ENCODE measurements at regions not wholly inside any gene's neighbourhood (a gene's known extent, or its start where the extent isn't known, plus 50 kb on each side); places are given as distances from the start of the nearest gene placed in this dataset.

DNA sequence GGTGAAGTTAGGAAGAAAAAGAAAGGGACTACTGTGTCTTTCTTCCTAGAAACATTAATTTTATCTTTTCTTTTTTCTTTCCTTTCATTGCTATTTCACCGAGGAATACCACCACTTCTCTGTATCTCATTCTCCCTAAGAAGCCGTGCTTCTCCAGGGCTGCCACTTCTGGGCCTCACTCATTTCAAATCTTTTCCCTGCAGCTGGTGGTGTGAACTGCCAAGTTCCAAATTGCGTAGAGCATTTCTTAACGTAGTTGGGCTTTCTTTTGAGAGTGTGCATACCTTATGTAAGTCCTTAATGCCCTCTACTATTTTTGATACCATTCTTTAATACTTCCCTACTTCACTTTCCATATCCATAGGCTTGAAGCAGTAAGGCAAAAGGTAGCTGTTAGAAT is 66.7 kb upstream of the CYP1B1 start:
- Histone ChIP-seq H2BK15ac (ENCODE audit: low read length) (no peak overlapping the region), H3K9ac (ENCODE audit: low read depth, low read length, poor library complexity) (no peak overlapping the region), H3K36me3 (replicated peaks in 1 of 2; ENCODE audit: control insufficient read depth in 2 of 2, insufficient read depth in 2 of 2, low read length in 2 of 2) (no peaks in the 10 kb centered on the region), H3K18ac (ENCODE audit: low read length) (no peak overlapping the region), H2BK120ac (ENCODE audit: low read depth, low read length) (no peak overlapping the region), H3K79me1 (ENCODE audit: low read depth, low read length) (no peaks in the 10 kb centered on the region), H3K4me3 (ENCODE audit: low read length in 2 of 2) (no peak overlapping the region), H3K23ac (ENCODE audit: low read depth, low read length, poor library complexity) (no peak overlapping the region), H3K9me3 (replicated peaks in 1 of 2; ENCODE audit: control insufficient read depth in 2 of 2, insufficient read depth in 1 of 2, low read depth in 1 of 2, low read length in 2 of 2) (peaks cover 7 to 9% of the 10 kb centered on the region in 2 donors), H3K27me3 (ENCODE audit: control insufficient read depth in 3 of 3, insufficient read depth in 3 of 3, low read depth in 1 of 3, low read length in 3 of 3) (no peaks in the 10 kb centered on the region), H2BK5ac (ENCODE audit: low read length) (no peak overlapping the region), H3K4me2 (ENCODE audit: insufficient read depth, low read length, poor library complexity, severe bottlenecking) (no peak overlapping the region), H2BK12ac (ENCODE audit: low read length) (no peak overlapping the region), H3K4me1 (ENCODE audit: control insufficient read depth in 2 of 2, insufficient read depth in 1 of 2, low read depth in 1 of 2, low read length in 2 of 2) (peaks cover 0 to 2% of the 10 kb centered on the region in 2 donors), H4K91ac (ENCODE audit: low read depth, low read length, poor library complexity) (no peak overlapping the region), H2AFZ (ENCODE audit: low read length) (no peak overlapping the region), H3K4ac (ENCODE audit: low read length) (no peak overlapping the region), H4K8ac (ENCODE audit: low read depth, low read length) (no peak overlapping the region), H2AK5ac (ENCODE audit: low read depth, low read length) (no peak overlapping the region), H3K14ac (ENCODE audit: low read length) (no peak overlapping the region), H3K27ac (replicated peaks; ENCODE audit: low read length) (no peak overlapping the region)
- no CpG with 5 or more reads among the region's 4 CpGs for WGBS, 2 donors (ENCODE audit: extremely low coverage in 2 of 2, insufficient read length in 2 of 2, insufficient replicate concordance in 1 of 2)
- no peak for DNase-seq (ENCODE audit: low spot score)

DNA sequence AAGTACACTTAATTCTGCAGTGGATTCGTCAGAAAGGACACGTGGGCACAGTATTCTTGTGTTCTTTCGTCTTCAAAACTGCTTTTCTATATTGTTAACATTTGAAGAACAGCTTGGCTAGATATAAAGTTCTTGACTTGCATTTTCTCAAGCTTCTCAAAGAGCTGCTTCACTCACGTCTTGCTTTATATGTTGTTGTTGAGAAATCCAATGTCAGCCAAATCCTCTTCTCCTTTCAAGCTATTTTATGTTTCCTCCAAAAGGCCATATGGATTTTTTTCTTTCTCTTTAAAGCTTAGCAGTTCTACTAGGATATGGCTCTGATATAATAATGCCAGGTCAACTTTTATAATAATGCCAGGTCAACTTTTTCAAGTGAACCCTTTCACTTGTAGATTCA is 65.5 kb upstream of the CYP1B1 start:
- no peak overlapping the region for H2BK15ac ChIP-seq (ENCODE audit: low read length)
- H4K91ac ChIP-seq (ENCODE audit: low read depth, low read length, poor library complexity), result no peak overlapping the region
- no peaks in the 10 kb centered on the region for H3K27me3 ChIP-seq (ENCODE audit: control insufficient read depth in 3 of 3, insufficient read depth in 3 of 3, low read depth in 1 of 3, low read length in 3 of 3)
- H3K9me3 ChIP-seq (replicated peaks in 1 of 2; ENCODE audit: control insufficient read depth in 2 of 2, insufficient read depth in 1 of 2, low read depth in 1 of 2, low read length in 2 of 2), result peaks cover 7 to 9% of the 10 kb centered on the region in 2 donors
- no peaks in the 10 kb centered on the region for H3K79me1 ChIP-seq (ENCODE audit: low read depth, low read length)
- no peak overlapping the region for H3K18ac ChIP-seq (ENCODE audit: low read length)
- H3K4me1 ChIP-seq (ENCODE audit: control insufficient read depth in 2 of 2, insufficient read depth in 1 of 2, low read depth in 1 of 2, low read length in 2 of 2), result no peaks in the 10 kb centered on the region
- no peak overlapping the region for H3K14ac ChIP-seq (ENCODE audit: low read length)
- no peak overlapping the region for H3K23ac ChIP-seq (ENCODE audit: low read depth, low read length, poor library complexity)
- H3K9ac ChIP-seq (ENCODE audit: low read depth, low read length, poor library complexity), result no peak overlapping the region
- H3K4me3 ChIP-seq (ENCODE audit: low read length in 2 of 2), result no peak overlapping the region
- no CpG with 5 or more reads among the region's 4 CpGs for WGBS, 2 donors (ENCODE audit: extremely low coverage in 2 of 2, insufficient read length in 2 of 2, insufficient replicate concordance in 1 of 2)
- no peak overlapping the region for H2BK12ac ChIP-seq (ENCODE audit: low read length)
- no peak overlapping the region for H3K4me2 ChIP-seq (ENCODE audit: insufficient read depth, low read length, poor library complexity, severe bottlenecking)
- no peak overlapping the region for H3K4ac ChIP-seq (ENCODE audit: low read length)
- no peak for DNase-seq (ENCODE audit: low spot score)
- no peak overlapping the region for H2AK5ac ChIP-seq (ENCODE audit: low read depth, low read length)
- no peak overlapping the region for H3K27ac ChIP-seq (replicated peaks; ENCODE audit: low read length)
- no peak overlapping the region for H2BK5ac ChIP-seq (ENCODE audit: low read length)
- H2BK120ac ChIP-seq (ENCODE audit: low read depth, low read length), result no peak overlapping the region
- no peak overlapping the region for H4K8ac ChIP-seq (ENCODE audit: low read depth, low read length)
- no peaks in the 10 kb centered on the region for H3K36me3 ChIP-seq (replicated peaks in 1 of 2; ENCODE audit: control insufficient read depth in 2 of 2, insufficient read depth in 2 of 2, low read length in 2 of 2)
- no peak overlapping the region for H2AFZ ChIP-seq (ENCODE audit: low read length)

DNA sequence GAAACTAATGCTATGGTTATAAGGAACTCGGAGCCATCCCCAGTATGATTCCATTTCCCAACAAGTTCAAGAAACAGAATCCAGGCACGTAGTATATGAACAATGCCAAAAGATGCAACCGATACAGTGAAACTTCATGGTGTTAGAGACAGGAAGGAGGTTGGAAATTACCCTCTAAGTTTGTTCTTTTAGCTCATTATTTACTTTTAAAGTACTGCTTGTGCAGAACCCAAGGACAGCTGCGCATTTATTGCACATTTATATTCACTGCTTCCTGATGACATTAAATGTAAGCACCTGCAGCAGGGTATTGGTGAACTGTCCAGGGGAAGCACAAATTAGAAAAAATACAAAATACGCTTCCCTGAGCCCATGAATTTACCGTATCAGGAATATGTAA is 63.0 kb upstream of the CYP1B1 start:
- Histone ChIP-seq H3K4me2 (ENCODE audit: insufficient read depth, low read length, poor library complexity, severe bottlenecking) (no peak overlapping the region), H3K4me3 (ENCODE audit: low read length in 2 of 2) (no peak overlapping the region), H2AFZ (ENCODE audit: low read length) (no peak overlapping the region)

DNA sequence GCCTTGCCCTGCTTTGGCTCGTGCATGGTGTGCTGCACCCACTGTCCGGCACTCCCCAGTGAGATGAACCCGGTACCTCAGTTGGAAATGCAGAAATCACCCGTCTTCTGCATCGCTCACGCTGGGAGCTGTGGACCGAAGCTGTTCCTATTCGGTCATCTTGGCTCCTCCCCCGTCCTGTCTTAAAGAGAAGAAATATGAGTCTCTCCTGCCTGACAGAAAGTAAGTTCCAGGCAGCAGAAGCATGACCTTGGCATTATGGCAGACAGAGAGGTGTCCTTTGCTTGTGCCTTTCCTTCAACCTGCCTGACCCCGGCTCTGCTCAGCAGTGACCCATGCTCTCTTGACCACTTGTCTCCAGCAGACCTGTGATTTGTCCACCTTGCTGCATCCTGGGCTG is 62.5 kb upstream of the CYP1B1 start:
- Histone ChIP-seq H3K27me3 (ENCODE audit: control insufficient read depth in 3 of 3, insufficient read depth in 3 of 3, low read depth in 1 of 3, low read length in 3 of 3) (no peaks in the 10 kb centered on the region), H3K27ac (replicated peaks; ENCODE audit: low read length) (no peak overlapping the region), H2BK15ac (ENCODE audit: low read length) (no peak overlapping the region), H2BK5ac (ENCODE audit: low read length) (no peak overlapping the region), H4K8ac (ENCODE audit: low read depth, low read length) (no peak overlapping the region), H4K91ac (ENCODE audit: low read depth, low read length, poor library complexity) (no peak overlapping the region), H3K9me3 (replicated peaks in 1 of 2; ENCODE audit: control insufficient read depth in 2 of 2, insufficient read depth in 1 of 2, low read depth in 1 of 2, low read length in 2 of 2) (peaks cover 6 to 7% of the 10 kb centered on the region in 2 donors), H3K23ac (ENCODE audit: low read depth, low read length, poor library complexity) (no peak overlapping the region), H2BK12ac (ENCODE audit: low read length) (no peak overlapping the region), H2AFZ (ENCODE audit: low read length) (no peak overlapping the region), H3K4me1 (ENCODE audit: control insufficient read depth in 2 of 2, insufficient read depth in 1 of 2, low read depth in 1 of 2, low read length in 2 of 2) (no peaks in the 10 kb centered on the region), H3K36me3 (replicated peaks in 1 of 2; ENCODE audit: control insufficient read depth in 2 of 2, insufficient read depth in 2 of 2, low read length in 2 of 2) (no peaks in the 10 kb centered on the region), H3K4me3 (ENCODE audit: low read length in 2 of 2) (no peak overlapping the region), H3K9ac (ENCODE audit: low read depth, low read length, poor library complexity) (no peak overlapping the region), H3K18ac (ENCODE audit: low read length) (no peak overlapping the region), H2AK5ac (ENCODE audit: low read depth, low read length) (no peak overlapping the region), H3K79me1 (ENCODE audit: low read depth, low read length) (no peaks in the 10 kb centered on the region), H2BK120ac (ENCODE audit: low read depth, low read length) (no peak overlapping the region), H3K4ac (ENCODE audit: low read length) (no peak overlapping the region), H3K14ac (ENCODE audit: low read length) (no peak overlapping the region), H3K4me2 (ENCODE audit: insufficient read depth, low read length, poor library complexity, severe bottlenecking) (no peak overlapping the region)
- WGBS, 2 donors (ENCODE audit: extremely low coverage in 2 of 2, insufficient read length in 2 of 2, insufficient replicate concordance in 1 of 2), result no CpG with 5 or more reads among the region's 10 CpGs
- no peak for DNase-seq (ENCODE audit: low spot score)

More for the DNA sequence above, 63.0 kb upstream of the CYP1B1 start:
- H3K36me3 ChIP-seq (replicated peaks in 1 of 2; ENCODE audit: control insufficient read depth in 2 of 2, insufficient read depth in 2 of 2, low read length in 2 of 2), result no peaks in the 10 kb centered on the region
- no peak overlapping the region for H4K8ac ChIP-seq (ENCODE audit: low read depth, low read length)
- DNase-seq (ENCODE audit: low spot score), result no peak
- no peak overlapping the region for H2BK5ac ChIP-seq (ENCODE audit: low read length)
- no peak overlapping the region for H2BK120ac ChIP-seq (ENCODE audit: low read depth, low read length)
- H2BK15ac ChIP-seq (ENCODE audit: low read length), result no peak overlapping the region
- H3K27ac ChIP-seq (replicated peaks; ENCODE audit: low read length), result no peak overlapping the region
- H4K91ac ChIP-seq (ENCODE audit: low read depth, low read length, poor library complexity), result no peak overlapping the region
- H2BK12ac ChIP-seq (ENCODE audit: low read length), result no peak overlapping the region
- H3K14ac ChIP-seq (ENCODE audit: low read length), result no peak overlapping the region
- no peaks in the 10 kb centered on the region for H3K27me3 ChIP-seq (ENCODE audit: control insufficient read depth in 3 of 3, insufficient read depth in 3 of 3, low read depth in 1 of 3, low read length in 3 of 3)
- no CpG with 5 or more reads among the region's 6 CpGs for WGBS, 2 donors (ENCODE audit: extremely low coverage in 2 of 2, insufficient read length in 2 of 2, insufficient replicate concordance in 1 of 2)
- H3K23ac ChIP-seq (ENCODE audit: low read depth, low read length, poor library complexity), result no peak overlapping the region
- H3K79me1 ChIP-seq (ENCODE audit: low read depth, low read length), result no peaks in the 10 kb centered on the region
- H3K9me3 ChIP-seq (replicated peaks in 1 of 2; ENCODE audit: control insufficient read depth in 2 of 2, insufficient read depth in 1 of 2, low read depth in 1 of 2, low read length in 2 of 2), result peaks cover 6 to 7% of the 10 kb centered on the region in 2 donors
- H2AK5ac ChIP-seq (ENCODE audit: low read depth, low read length), result no peak overlapping the region
- no peak overlapping the region for H3K4ac ChIP-seq (ENCODE audit: low read length)
- H3K18ac ChIP-seq (ENCODE audit: low read length), result no peak overlapping the region
- H3K4me1 ChIP-seq (ENCODE audit: control insufficient read depth in 2 of 2, insufficient read depth in 1 of 2, low read depth in 1 of 2, low read length in 2 of 2), result no peaks in the 10 kb centered on the region
- no peak overlapping the region for H3K9ac ChIP-seq (ENCODE audit: low read depth, low read length, poor library complexity)

Measured in neuronal stem cell (in vitro differentiated cells).